Right lobe of liver (tissue), 6 donors: ENCODE measurements at regions not wholly inside any gene's neighbourhood (a gene's known extent, or its start where the extent isn't known, plus 50 kb on each side); places are given as distances from the start of the nearest gene placed in this dataset.

Source experiments
- ATAC-seq, 4 donors: fragments of 200-7000 bp; cut with Tn5 transposase; one replicate each; pipeline ENCODE4 v1.9.1; 2020; ENCODE audit warnings: mild to moderate bottlenecking in 4 of 4, moderate library complexity in 4 of 4
- DNase-seq, 3 donors: peaks; one replicate each; pipeline ENCODE4 v3.0.0-alpha.2; 2020
- H3K27ac ChIP-seq, 3 donors: fragments of 200-600 bp; one replicate each; pipeline ENCODE4 v1.8.0; 2022
- H3K27me3 ChIP-seq, 2 donors: fragments of 200-600 bp; one replicate each; pipeline ENCODE4 v1.8.0; 2022
- H3K36me3 ChIP-seq, 4 donors: fragments of 200-600 bp; sonication (generic) in 1 of 4; one replicate each; pipeline versions ENCODE4 v1.5.1 to v1.8.0; 2017 to 2022; ENCODE audit warnings: control low read depth in 1 of 4
- H3K4me1 ChIP-seq, 4 donors: fragments of 200-600 bp; sonication (generic) in 1 of 4; one replicate each; pipeline versions ENCODE4 v1.5.1 to v1.8.0; 2017 to 2022; ENCODE audit warnings: control low read depth in 1 of 4
- H3K4me3 ChIP-seq, 3 donors: fragments of 200-600 bp; one replicate each; pipeline ENCODE4 v1.8.0; 2022
- H3K9me3 ChIP-seq, 4 donors: fragments of 200-600 bp; sonication (generic) in 1 of 4; one replicate each; pipeline versions ENCODE4 v1.5.1 to v1.8.0; 2017 to 2022; ENCODE audit warnings: control low read depth in 1 of 4
- POLR2A ChIP-seq: fragments of 450-650 bp; IDR thresholded peaks from one replicate; pipeline ENCODE4 v1.6.1; 2017; ENCODE audit warnings: antibody characterized with exemption, mild to moderate bottlenecking
- WGBS: methylation state at CpG from one replicate; pipeline ENCODE4 v1.1.6; 2018; ENCODE audit warnings: low coverage, low lambda C conversion rate; ENCODE audit not compliant: insufficient coverage; ENCODE audit errors: missing lambda C conversion rate; 5-methylcytosine and 5-hydroxymethylcytosine counted together
- intact Hi-C, 2 donors: fragments of 100-400 bp; cut with DNase I; formaldehyde crosslinking; loops; one replicate each; pipeline versions ENCODE4 v1.11.2 to v1.14.1; 2022
- TF ChIP-seq, protein P1 (sequence below), 4 donors: fragments of 200-600 bp in 3 of 4; fragments of 450-650 bp in 1 of 4; IDR thresholded peaks; one replicate each; pipeline versions ENCODE4 v1.5.1 to v1.8.0; 2016 to 2022; ENCODE audit warnings: antibody characterized with exemption in 4 of 4, mild to moderate bottlenecking in 2 of 4
- donor health status: DM: no; HTN: yes; CAD: no.
- donor health status: DM: no; HTN: no; CAD: no.
- donor health status: DM: no; HTN: no; CAD: no.
- donor health status: DM: no; HTN: yes; CAD: no.
- donor health status: DM: no; HTN: yes; CAD: no.

DNA sequence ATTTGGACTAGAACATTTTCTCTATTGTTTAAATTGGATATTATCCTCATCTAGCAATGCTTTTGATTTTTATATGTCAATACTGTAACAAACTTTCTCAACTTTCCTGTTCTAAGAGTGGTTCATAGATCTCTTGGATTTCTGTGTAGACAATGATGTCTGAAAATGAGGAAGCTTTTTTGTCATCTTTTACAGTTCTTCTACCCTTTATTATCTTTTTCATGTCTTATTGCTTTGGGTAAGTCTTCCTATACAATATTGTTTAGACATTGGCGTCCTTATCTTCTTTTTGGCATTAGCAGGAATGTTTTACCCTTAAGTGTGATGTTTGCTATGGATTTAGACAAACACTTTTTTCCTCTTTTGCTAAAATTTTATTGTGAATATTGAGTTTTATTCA, 91.5 kb upstream of the MTHFD1L start:
- Histone ChIP-seq H3K4me3 (no peak overlapping the region), H3K27me3 (no peaks in the 10 kb centered on the region), H3K36me3 (peaks cover 0 to under 1% (median 0%) of the 10 kb centered on the region in 4 donors), H3K9me3 (peaks cover 0 to 8% (median 0%) of the 10 kb centered on the region in 4 donors), H3K27ac (no peak overlapping the region), H3K4me1 (no peaks in the 10 kb centered on the region)
- TF ChIP-seq, protein P1, sequence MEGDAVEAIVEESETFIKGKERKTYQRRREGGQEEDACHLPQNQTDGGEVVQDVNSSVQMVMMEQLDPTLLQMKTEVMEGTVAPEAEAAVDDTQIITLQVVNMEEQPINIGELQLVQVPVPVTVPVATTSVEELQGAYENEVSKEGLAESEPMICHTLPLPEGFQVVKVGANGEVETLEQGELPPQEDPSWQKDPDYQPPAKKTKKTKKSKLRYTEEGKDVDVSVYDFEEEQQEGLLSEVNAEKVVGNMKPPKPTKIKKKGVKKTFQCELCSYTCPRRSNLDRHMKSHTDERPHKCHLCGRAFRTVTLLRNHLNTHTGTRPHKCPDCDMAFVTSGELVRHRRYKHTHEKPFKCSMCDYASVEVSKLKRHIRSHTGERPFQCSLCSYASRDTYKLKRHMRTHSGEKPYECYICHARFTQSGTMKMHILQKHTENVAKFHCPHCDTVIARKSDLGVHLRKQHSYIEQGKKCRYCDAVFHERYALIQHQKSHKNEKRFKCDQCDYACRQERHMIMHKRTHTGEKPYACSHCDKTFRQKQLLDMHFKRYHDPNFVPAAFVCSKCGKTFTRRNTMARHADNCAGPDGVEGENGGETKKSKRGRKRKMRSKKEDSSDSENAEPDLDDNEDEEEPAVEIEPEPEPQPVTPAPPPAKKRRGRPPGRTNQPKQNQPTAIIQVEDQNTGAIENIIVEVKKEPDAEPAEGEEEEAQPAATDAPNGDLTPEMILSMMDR (IDR thresholded peaks at IDR 0.05), result no peak
- TF ChIP-seq POLR2A, result no peak
- no peak for ATAC-seq
- intact Hi-C loops, result no loop called here
- WGBS, result 32% methylated on average over 1 of the region's 1 CpG
- no peak for DNase-seq

DNA sequence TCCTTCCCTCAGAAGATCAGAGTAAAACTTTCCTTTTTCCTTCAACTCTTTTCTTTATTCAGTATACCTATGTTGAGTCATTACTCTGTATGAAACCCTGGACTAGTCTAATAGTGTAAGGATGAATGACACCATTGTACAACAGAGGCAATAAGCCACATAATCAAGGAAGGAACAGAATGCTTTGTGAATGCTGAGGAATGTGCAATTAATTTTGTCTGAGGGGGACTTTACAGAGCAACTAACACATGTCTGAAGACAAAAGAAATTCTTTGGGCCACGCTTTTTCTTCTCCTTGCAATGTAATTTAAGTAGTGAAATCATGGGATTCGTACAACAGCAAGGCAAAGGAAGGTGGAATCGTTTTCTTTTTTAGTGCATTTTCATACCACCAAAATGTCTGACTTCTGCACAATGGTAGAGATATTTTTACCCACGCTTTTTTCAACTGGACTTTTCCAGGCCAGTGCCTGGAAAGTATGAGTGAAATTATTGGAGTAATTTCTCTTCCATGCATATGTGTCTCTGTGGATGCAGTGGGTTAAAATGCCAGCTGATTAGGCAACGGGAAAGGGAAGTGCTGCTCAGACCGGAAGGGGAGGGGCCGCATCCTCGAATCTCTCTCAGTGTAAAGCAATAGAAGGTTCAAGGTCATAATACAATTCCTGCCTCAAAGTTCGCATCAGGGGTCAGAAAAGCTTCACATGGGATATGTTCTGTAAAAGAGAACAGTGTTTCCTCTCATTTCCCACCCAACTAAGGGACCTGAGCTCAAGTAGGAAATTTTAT, 89.9 kb upstream of the MTHFD1L start:
- Histone ChIP-seq H3K36me3 (no peaks in the 10 kb centered on the region), H3K27me3 (no peaks in the 10 kb centered on the region), H3K27ac (no peak overlapping the region), H3K4me3 (no peak overlapping the region), H3K4me1 (no peaks in the 10 kb centered on the region), H3K9me3 (peaks cover 0 to 8% (median 0%) of the 10 kb centered on the region in 4 donors)
- intact Hi-C loops, result no loop called here
- ATAC-seq (peak; percentile 63 to 78 (median 74)), DNase-seq (peak in 2 of 3 donors; percentile 33 to 51)
- 51% methylated on average over 9 of the region's 9 CpGs for whole genome bisulfite sequencing
- no peak for TF ChIP-seq POLR2A
- TF ChIP-seq, protein P1 (IDR thresholded peaks at IDR 0.05), result no peak

DNA sequence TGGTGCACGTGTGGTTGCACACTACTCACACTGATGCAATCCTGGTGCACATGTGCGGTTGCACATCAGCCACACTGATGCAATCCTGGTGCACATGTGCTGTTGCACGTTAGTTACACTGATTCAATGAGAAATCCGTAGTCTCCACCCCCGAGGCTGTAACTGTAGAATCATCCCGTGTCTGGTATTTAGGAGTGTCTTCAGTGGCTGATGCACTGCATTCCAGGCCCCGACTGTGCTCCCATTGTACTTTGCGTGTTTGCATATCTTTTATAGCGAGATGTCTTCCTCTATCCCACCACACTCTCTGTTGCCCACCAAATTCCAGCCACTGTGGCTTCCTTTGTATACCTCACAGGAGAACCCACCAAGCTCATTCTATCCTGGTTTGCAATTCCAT, 87.8 kb upstream of the MTHFD1L start:
- intact Hi-C loops, result no loop called here
- H3K9me3 ChIP-seq, result peaks cover 0 to 8% (median 0%) of the 10 kb centered on the region in 4 donors
- TF ChIP-seq, protein P1 (IDR thresholded peaks at IDR 0.05), result no peak
- no peak for TF ChIP-seq POLR2A
- H3K4me3 ChIP-seq, result no peak overlapping the region
- H3K27me3 ChIP-seq, result no peaks in the 10 kb centered on the region
- WGBS, result 94% methylated on average over 3 of the region's 9 CpGs
- H3K4me1 ChIP-seq, result no peaks in the 10 kb centered on the region
- no peak for ATAC-seq
- no peak overlapping the region for H3K27ac ChIP-seq
- no peak for DNase-seq
- H3K36me3 ChIP-seq, result no peaks in the 10 kb centered on the region

DNA sequence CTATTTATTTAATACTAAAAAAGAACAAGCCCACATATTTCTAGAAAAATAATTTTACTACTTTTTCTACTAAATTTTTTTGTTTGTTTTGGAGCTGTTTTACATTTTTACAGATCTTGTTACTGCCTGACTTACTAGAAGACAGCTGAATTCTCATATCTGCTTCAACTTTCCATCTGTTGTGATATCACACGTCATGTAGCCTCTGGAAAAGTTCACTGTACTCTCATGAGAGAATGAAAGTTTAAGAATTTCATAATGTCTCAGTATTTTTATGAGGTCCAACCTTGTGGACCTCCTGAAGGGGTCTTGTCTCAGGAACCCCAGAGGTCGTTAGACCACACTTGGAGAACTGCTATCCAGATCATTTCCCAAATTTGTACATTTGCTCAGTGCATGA, 81.7 kb upstream of the MTHFD1L start:
- no peaks in the 10 kb centered on the region for H3K36me3 ChIP-seq
- WGBS, result 83% methylated on average over 2 of the region's 2 CpGs

More for the DNA sequence above, 81.7 kb upstream of the MTHFD1L start:
- TF ChIP-seq, protein P1 (IDR thresholded peaks at IDR 0.05), result no peak
- no peak for TF ChIP-seq POLR2A
- DNase-seq (no peak), ATAC-seq (no peak)
- H3K27me3 ChIP-seq, result no peaks in the 10 kb centered on the region
- H3K4me3 ChIP-seq, result no peak overlapping the region
- no peaks in the 10 kb centered on the region for H3K9me3 ChIP-seq
- no peaks in the 10 kb centered on the region for H3K4me1 ChIP-seq
- intact Hi-C loops, result no loop called here
- H3K27ac ChIP-seq, result no peak overlapping the region
